HUES48 (cell line): ENCODE measurements at regions not wholly inside any gene's neighbourhood (a gene's known extent, or its start where the extent isn't known, plus 50 kb on each side); places are given as distances from the start of the nearest gene placed in this dataset.
"Not testable (repeated sequence)": the region's sequence is repeated elsewhere in the genome, so short reads cannot be mapped to it uniquely, and the experiment has no call there.

Source experiments
- H3K27ac ChIP-seq: one replicate; pipeline ENCODE4 v1.7.0; 2013; ENCODE audit warnings: low read depth, low read length, inconsistent platforms
- H3K27me3 ChIP-seq: 2 replicates; pipeline ENCODE4 v1.6.1; 2013; ENCODE audit warnings: mild to moderate bottlenecking, low read length; ENCODE audit not compliant: control insufficient read depth, insufficient read depth
- H3K36me3 ChIP-seq: 2 replicates; pipeline ENCODE4 v1.6.1; 2013; ENCODE audit warnings: low read length; ENCODE audit not compliant: control insufficient read depth, insufficient read depth
- H3K4me1 ChIP-seq: 2 replicates; pipeline ENCODE4 v1.6.1; 2013; ENCODE audit warnings: mild to moderate bottlenecking, low read length; ENCODE audit not compliant: control insufficient read depth, insufficient read depth
- H3K4me3 ChIP-seq: 2 replicates; pipeline ENCODE4 v1.5.1; 2013; ENCODE audit warnings: mild to moderate bottlenecking, low read depth, low read length
- H3K9ac ChIP-seq: 2 replicates; pipeline ENCODE4 v1.6.1; 2013; ENCODE audit warnings: mild to moderate bottlenecking, low read depth, low read length, moderate library complexity
- H3K9me3 ChIP-seq: 2 replicates; pipeline ENCODE4 v1.6.1; 2013; ENCODE audit warnings: low read length; ENCODE audit not compliant: control insufficient read depth, insufficient read depth

DNA sequence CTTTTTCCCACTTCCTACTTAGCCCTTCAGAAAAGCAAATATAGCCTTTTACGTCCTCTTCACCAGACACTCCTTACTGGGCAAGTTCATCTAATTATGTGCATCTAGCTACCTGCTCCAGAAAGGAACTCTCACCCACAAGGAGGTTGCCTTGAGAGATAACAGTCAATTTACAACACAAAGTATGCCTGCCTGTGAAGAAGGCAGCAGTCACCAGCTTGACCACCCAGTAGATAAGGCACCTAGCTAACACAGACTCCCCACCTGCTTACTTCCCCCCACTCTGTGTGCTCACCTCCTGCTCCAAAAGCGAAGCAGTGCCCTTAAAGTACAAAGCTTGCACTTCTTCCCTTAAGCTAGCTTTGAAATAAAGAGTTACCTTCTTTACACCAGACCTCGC, 111.7 kb upstream of the MRPS30 start:
- H3K27me3 ChIP-seq, result no peaks in the 10 kb centered on the region
- no peak overlapping the region for H3K27ac ChIP-seq
- H3K4me3 ChIP-seq, result no peak overlapping the region
- H3K9ac ChIP-seq, result no peak overlapping the region
- H3K4me1 ChIP-seq, result peaks cover 10% of the 10 kb centered on the region; the same call in 1 of the 2 replicates
- H3K36me3 ChIP-seq, result no peaks in the 10 kb centered on the region
- no peaks in the 10 kb centered on the region; the same call in 1 of the 2 replicates for H3K9me3 ChIP-seq

DNA sequence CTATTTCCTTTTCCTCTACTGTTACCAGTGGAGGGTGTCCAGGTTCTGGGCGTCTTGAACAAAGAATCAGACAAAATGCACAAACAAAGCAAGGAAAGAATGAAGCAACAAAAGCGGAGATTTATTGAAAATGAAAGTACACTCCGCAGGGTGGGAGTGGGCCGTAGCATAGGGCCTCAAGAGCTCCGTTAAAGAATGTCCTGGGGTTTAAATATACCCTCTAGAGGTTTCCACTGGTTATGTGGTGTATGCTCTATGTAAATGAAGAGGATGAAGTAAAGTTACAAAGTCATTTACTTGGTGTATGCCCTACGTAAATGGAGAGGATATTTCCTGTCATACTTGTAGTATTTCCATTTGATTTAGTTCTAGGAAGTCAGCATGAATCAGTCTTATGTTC, 113.5 kb upstream of the MRPS30 start:
- Histone ChIP-seq H3K9ac (no peak overlapping the region), H3K9me3 (no peaks in the 10 kb centered on the region; the same call in 1 of the 2 replicates), H3K4me3 (no peak overlapping the region), H3K4me1 (peaks cover 10% of the 10 kb centered on the region; the same call in 1 of the 2 replicates), H3K27ac (no peak overlapping the region), H3K36me3 (no peaks in the 10 kb centered on the region), H3K27me3 (no peaks in the 10 kb centered on the region)

DNA sequence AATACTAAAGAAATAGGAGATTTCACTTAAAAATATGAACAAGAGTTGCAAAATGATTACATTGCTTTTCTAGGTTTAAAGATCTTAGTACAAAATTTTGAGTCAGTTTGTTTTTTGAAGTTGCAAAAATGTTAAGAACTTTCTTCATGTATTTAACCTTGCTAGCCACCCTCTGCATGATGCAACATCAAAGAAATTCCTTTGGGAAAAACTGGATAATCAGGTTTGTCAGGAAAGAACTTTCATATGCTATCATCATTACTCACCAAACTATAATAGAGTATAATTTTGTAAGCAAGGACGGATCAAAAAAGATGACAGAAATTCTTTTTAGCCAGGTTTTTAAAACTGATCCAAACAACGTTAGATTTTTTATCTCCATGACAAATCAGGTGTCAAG, 116.9 kb upstream of the MRPS30 start:
- H3K9me3 ChIP-seq, result no peaks in the 10 kb centered on the region; the same call in 1 of the 2 replicates
- H3K36me3 ChIP-seq, result no peaks in the 10 kb centered on the region
- H3K27ac ChIP-seq, result no peak overlapping the region
- no peaks in the 10 kb centered on the region for H3K27me3 ChIP-seq
- H3K4me3 ChIP-seq, result no peak overlapping the region
- H3K4me1 ChIP-seq, result peaks cover 3% of the 10 kb centered on the region; the same call in 1 of the 2 replicates
- no peak overlapping the region for H3K9ac ChIP-seq

DNA sequence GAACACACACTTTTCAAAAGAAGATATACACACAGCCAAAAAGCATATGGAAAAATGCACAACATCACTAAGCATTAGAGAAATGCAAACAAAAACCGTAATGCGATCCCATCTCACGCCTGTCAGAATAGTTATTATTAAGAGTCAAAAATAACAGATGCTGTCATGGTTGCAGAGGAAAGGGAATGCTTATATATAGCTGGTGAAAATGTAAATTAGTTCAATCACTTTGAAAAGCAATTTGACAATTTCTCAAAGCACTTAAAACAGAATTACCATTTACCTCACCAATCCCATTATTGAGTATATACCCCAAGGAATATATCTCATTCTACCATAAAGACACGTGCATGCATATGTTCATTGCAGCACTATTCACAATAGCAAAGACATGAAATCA, 126.8 kb upstream of the MRPS30 start:
- Histone ChIP-seq H3K27ac (no peak overlapping the region), H3K36me3 (no peaks in the 10 kb centered on the region), H3K9ac (no peak overlapping the region), H3K4me3 (no peak overlapping the region), H3K9me3 (no peaks in the 10 kb centered on the region), H3K4me1 (no peaks in the 10 kb centered on the region), H3K27me3 (no peaks in the 10 kb centered on the region)

DNA sequence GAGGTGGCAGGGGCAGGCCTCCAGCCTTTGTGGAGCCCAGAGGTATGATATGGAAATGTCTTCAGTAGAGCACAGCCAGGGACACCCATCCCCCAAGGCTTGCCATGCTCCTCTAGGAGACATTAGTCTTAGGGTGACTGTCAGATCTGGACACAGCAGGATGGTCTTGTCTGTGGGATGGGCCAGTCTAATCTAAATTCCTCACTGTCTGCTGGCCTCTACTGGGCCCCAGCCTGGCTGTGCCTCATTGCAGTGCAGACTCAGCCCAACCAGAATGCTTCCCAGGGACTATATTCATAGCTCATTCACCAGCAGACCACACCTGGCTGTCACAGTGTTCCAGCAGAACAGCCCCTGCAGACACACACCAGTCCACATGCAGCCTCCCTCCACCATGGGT, 129.5 kb upstream of the MRPS30 start:
- Histone ChIP-seq H3K27me3 (no peaks in the 10 kb centered on the region), H3K36me3 (no peaks in the 10 kb centered on the region), H3K9me3 (no peaks in the 10 kb centered on the region), H3K27ac (no peak overlapping the region), H3K4me3 (no peak overlapping the region), H3K4me1 (no peaks in the 10 kb centered on the region), H3K9ac (no peak overlapping the region)

DNA sequence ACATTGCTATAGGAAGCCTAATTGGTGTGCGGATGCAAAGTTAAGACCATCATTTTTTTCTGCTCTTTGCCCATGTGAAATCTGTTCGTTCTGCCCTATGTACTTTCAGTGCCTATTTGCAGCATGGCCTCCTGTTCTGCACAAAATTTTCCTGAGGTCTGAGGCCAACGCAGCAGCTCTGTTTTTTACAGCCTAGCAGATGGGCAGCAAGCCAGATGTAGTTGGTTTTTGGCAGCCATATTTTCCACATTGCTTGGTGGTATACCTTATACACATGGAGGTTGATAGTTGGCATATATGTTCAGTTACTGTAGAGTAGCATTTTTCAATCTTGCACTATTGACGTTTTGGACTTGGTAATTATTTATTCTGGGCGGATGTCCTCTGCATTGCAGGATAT, 133.5 kb upstream of the MRPS30 start:
- Histone ChIP-seq H3K4me3 (no peak overlapping the region), H3K36me3 (no peaks in the 10 kb centered on the region), H3K27ac (no peak overlapping the region), H3K27me3 (no peaks in the 10 kb centered on the region), H3K4me1 (no peaks in the 10 kb centered on the region), H3K9ac (no peak overlapping the region), H3K9me3 (no peaks in the 10 kb centered on the region)

DNA sequence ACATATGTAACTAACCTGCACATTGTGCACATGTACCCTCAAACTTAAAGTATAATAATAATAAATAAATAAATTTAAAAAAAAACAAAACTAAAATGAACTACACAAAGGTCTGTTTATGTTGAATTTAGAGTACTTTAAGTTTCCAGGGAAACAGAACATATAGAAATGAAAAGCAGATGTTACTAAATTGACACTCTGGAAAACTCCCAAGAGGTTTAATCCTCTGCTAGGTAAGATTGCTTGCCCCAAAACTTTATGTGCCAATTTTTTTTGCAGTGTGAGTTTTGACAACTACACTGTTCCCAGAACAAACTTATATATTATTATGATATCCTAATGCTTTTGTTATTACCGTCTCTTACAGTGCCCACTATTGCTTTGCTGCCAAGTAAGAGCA, 134.3 kb upstream of the MRPS30 start:
- no peaks in the 10 kb centered on the region for H3K27me3 ChIP-seq
- H3K4me1 ChIP-seq, result no peaks in the 10 kb centered on the region
- no peak overlapping the region for H3K4me3 ChIP-seq
- no peak overlapping the region for H3K27ac ChIP-seq
- no peaks in the 10 kb centered on the region for H3K36me3 ChIP-seq
- H3K9ac ChIP-seq, result no peak overlapping the region
- no peaks in the 10 kb centered on the region for H3K9me3 ChIP-seq

DNA sequence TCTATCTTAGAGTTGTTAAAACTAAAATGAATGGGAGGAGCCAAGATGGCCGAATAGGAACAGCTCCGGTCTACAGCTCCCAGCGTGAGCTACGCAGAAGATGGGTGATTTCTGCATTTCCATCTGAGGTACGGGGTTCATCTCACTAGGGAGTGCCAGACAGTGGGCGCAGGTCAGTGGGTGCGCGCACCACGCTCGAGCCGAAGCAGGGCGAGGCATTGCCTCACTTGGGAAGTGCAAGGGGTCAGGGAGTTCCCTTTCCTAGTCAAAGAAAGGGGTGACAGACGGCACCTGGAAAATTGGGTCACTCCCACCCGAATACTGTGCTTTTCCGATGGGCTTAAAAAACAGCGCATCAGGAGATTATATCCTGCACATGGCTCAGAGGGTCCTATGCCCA, 140.3 kb upstream of the MRPS30 start:
- H3K27ac ChIP-seq, H3K9ac ChIP-seq, H3K4me3 ChIP-seq: not testable (repeated sequence)

DNA sequence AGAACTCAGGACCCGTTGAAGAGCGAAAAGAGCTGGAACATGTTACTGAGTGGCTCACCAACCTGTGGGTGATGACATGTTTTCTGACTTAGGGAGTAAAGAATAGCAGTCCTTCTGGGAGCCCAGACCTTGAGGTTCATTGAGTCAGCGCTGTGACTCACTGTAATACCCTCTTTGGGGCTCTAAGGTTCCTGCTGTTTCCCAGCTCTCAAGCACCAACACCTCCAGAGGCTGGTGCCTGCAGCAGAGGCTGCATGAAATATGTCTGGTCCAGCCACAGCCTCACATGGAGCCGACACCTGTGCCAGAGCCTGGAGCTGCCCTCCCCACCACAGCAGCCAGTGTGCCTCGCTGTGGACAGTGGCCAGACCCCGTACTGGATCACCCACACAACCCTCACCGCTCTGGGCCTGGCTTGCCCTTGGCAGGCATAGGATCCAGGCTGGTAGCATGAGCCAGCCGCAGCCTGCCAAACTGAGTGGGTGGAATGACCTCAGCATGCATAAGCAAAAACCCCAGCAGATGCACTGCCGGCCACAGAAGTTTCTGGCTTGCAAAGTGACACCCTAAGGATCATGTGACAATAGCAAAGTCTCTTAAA, 143.5 kb upstream of the MRPS30 start:
- H3K27ac ChIP-seq, result no peak overlapping the region
- peaks cover 5% of the 10 kb centered on the region; the same call in 1 of the 2 replicates for H3K9me3 ChIP-seq
- H3K4me3 ChIP-seq, result no peak overlapping the region
- no peaks in the 10 kb centered on the region for H3K27me3 ChIP-seq
- H3K36me3 ChIP-seq, result no peaks in the 10 kb centered on the region
- no peak overlapping the region for H3K9ac ChIP-seq
- no peaks in the 10 kb centered on the region for H3K4me1 ChIP-seq

More for the DNA sequence above, 140.3 kb upstream of the MRPS30 start:
- not testable (repeated sequence) for H3K36me3 ChIP-seq, H3K9me3 ChIP-seq, H3K27me3 ChIP-seq, H3K4me1 ChIP-seq

DNA sequence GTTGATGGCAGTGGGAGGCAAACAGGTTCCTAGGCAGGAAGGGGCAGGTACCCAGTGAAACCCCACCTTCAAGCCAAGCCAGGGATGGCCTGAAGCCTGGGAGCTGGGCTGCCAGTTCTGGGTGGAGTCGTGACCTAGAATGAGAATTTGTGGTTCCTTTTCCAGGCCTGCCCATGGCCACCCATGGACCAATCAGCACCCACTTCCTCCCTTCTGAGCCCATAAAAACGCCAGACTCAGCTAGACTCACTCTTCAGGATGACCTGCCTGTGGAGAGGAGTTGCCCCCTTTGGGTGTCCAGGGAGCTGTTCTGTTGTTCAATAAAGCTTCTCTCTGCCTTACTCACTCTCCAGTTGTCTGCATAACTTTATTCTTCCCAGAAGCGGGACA, 144.0 kb upstream of the MRPS30 start:
- Histone ChIP-seq H3K4me3 (no peak overlapping the region), H3K4me1 (no peaks in the 10 kb centered on the region), H3K27ac (no peak overlapping the region), H3K27me3 (no peaks in the 10 kb centered on the region), H3K36me3 (no peaks in the 10 kb centered on the region), H3K9ac (no peak overlapping the region), H3K9me3 (peaks cover 5% of the 10 kb centered on the region; the same call in 1 of the 2 replicates)

DNA sequence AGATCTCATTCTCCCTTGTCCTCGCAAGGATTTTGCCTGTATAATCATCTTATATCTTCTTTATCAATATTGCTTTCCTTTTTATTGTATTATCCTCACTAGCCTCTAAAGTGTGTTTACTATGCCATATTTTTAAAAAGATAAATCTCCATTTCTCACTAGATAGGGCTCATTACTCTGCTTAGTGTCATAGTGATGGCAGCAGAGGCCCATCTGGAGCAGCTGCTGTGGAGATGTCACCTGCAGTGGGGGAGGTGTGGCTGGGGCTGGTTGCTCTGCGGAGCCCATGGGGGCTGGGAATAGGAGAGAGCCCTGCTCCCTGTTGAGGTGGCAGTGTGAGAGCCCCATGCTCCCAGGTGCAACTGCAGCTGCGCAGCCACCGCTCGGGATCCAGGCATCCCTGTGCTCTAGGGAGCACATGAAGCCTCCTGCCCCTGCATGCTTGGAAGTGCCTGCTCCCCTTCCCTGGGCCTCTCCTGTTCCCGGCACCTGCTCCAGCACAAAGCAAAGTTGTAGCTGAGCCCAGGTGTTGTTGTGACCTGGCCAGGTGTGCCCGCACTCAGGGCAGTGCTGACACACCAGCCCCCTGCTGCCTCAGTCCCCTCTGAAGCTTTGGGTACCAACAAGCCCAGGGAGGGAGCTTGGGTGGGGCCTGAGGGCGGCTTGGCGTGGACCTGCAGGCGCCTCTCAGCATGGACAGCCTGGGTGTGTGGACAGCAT, 144.6 kb upstream of the MRPS30 start:
- no peaks in the 10 kb centered on the region for H3K36me3 ChIP-seq
- no peaks in the 10 kb centered on the region for H3K27me3 ChIP-seq
- no peak overlapping the region for H3K4me3 ChIP-seq
- no peak overlapping the region for H3K27ac ChIP-seq
- no peaks in the 10 kb centered on the region for H3K4me1 ChIP-seq
- H3K9ac ChIP-seq, result no peak overlapping the region
- peaks cover 5% of the 10 kb centered on the region; the same call in 1 of the 2 replicates for H3K9me3 ChIP-seq
